HAP-1 (cell line): ENCODE measurements at regions not wholly inside any gene's neighbourhood (a gene's known extent, or its start where the extent isn't known, plus 50 kb on each side); places are given as distances from the start of the nearest gene placed in this dataset.

Source experiments
- DNase-seq, 2 experiments: peaks; one replicate each; pipeline ENCODE4 v3.0.0-alpha.2; 2016 to 2020; ENCODE audit warnings: low spot score in 2 of 2
- H3K27me3 ChIP-seq: fragments of 250-450 bp; sonication (Bioruptor Pico); 2 replicates; pipeline ENCODE4 v1.5.1; 2020; ENCODE audit warnings: low read depth, mild to moderate bottlenecking, moderate library complexity
- H3K36me3 ChIP-seq: fragments of 250-450 bp; sonication (Bioruptor Pico); replicated peaks from 2 replicates; pipeline ENCODE4 v1.5.1; 2020; ENCODE audit warnings: mild to moderate bottlenecking
- H3K4me1 ChIP-seq: fragments of 250-450 bp; sonication (Bioruptor Pico); 2 replicates; pipeline ENCODE4 v1.5.1; 2020; ENCODE audit warnings: mild to moderate bottlenecking
- H3K4me3 ChIP-seq: fragments of 250-450 bp; sonication (Bioruptor Pico); 2 replicates; pipeline ENCODE4 v1.5.1; 2020; ENCODE audit warnings: mild to moderate bottlenecking, moderate library complexity
- H3K9me3 ChIP-seq: fragments of 250-450 bp; sonication (Bioruptor Pico); 2 replicates; pipeline ENCODE4 v1.5.1; 2020; ENCODE audit warnings: mild to moderate bottlenecking, moderate library complexity
- in situ Hi-C: fragments of 300-500 bp; cut with MboI; formaldehyde crosslinking; loops from 3 replicates; pipeline ENCODE4 v1.14.3; 2020; ENCODE audit warnings: low sequenced_read_pairs, inconsistent platforms, mixed read lengths

DNA sequence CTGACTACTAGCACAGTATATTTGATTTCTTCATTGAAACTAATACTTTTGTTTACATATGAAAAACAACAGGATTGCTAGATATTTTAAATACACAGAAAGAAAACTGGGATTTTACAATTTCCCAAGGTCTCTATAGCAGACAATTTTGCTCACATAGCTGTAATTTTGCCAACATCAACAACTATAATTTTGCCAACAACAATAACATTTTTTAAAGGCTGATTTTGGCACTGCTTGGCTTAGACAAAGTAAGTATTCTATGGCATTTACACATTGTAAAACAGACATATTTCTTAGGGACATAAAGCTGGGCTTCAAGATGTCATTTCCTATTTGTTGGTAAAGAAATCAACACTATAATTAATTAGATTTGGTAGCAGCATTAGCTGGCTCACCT lies 922.1 kb downstream of the RAB28 start:
- Histone ChIP-seq H3K27me3 (no peaks in the 10 kb centered on the region), H3K36me3 (no peaks in the 10 kb centered on the region), H3K4me1 (no peaks in the 10 kb centered on the region), H3K9me3 (no peaks in the 10 kb centered on the region), H3K4me3 (no peak overlapping the region)
- in situ Hi-C loops: no loop called here
- no peak for DNase-seq

DNA sequence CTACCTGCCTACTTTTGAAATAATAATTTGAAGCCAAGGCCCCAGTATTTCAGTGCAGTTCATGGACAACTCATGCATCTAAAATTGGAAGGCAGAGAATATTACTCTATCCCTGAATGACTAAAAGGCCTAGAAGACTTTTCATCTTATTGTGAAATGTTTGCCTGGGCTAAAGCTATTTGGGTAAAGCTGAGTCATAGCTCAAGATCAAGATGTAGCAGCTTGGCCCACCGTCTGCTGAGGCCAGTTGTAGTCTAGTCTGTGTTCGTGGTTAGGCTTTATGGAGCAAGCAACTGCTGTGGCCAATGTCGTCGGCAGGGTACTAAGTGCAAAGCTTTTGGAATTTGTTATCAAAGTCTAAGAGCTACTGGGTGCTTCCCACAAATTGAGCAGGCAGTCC lies 929.1 kb downstream of the RAB28 start:
- in situ Hi-C loops: no loop called here
- no peak for DNase-seq
- H3K36me3 ChIP-seq: no peaks in the 10 kb centered on the region
- H3K9me3 ChIP-seq: no peaks in the 10 kb centered on the region
- no peaks in the 10 kb centered on the region for H3K27me3 ChIP-seq
- H3K4me1 ChIP-seq: no peaks in the 10 kb centered on the region
- H3K4me3 ChIP-seq: no peak overlapping the region

DNA sequence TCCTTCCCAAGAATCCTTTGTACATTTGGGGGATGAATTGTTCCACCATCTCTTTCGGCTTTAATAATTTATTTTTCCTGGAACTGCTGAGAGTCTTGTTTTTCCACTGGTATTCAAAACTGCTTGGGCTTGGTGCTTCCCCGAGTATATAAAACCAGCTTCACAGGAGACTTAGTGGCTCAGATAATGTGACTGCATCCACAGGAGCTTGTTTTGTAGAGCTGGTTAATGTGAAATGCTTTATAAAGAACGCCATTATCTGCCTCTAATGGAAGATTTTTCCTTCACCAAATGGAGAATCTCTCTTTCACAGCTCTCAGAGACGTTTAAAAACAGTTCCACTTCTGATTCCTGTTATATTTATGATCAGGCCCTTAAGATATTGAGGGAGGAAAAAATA lies 935.5 kb downstream of the RAB28 start:
- Histone ChIP-seq H3K9me3 (no peaks in the 10 kb centered on the region), H3K4me1 (no peaks in the 10 kb centered on the region), H3K36me3 (no peaks in the 10 kb centered on the region), H3K27me3 (no peaks in the 10 kb centered on the region), H3K4me3 (no peak overlapping the region)
- no peak for DNase-seq
- in situ Hi-C loops: no loop called here

DNA sequence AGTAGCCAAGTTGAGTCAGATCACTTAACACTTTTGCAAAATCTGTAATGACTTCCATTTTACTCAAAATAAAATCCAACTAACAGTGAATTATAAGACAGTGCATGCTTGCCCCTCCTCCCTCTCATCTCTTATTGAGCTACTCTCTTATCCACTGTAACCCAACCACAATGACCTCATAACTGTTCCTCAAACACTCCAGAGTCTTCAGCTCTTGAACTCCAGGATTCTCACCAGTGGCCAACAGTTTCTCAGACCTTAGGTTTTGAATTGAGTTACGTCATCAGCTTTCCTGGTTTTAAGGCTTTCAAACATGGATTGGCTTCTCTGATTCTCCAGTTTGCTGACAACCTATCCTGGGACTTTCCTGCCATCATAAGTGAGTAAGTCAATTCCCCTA lies 938.3 kb downstream of the RAB28 start:
- no peak for DNase-seq
- Histone ChIP-seq H3K4me1 (no peaks in the 10 kb centered on the region), H3K4me3 (no peak overlapping the region), H3K9me3 (no peaks in the 10 kb centered on the region), H3K36me3 (no peaks in the 10 kb centered on the region), H3K27me3 (no peaks in the 10 kb centered on the region)
- in situ Hi-C loops: no loop called here

DNA sequence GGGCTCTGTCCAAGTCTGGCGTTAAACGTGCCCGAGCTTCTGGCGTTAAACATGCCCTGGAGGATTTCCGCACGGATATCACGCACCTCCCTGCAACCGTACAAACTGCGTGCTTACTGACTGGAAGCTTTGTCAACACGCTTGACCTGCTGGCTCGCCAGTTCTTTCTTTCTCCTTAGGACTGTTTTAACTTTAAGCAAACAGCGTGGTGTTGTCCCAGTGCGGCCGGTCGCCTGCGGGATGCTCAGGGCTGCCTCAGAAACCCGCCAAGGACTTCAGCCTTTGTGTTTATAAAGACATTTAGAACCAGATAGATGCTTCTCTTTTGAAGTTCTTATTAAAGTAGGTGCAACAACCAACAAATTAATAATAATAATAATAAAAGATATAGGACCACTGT lies 946.0 kb downstream of the RAB28 start:
- in situ Hi-C loops: no loop called here
- Histone ChIP-seq H3K27me3 (no peaks in the 10 kb centered on the region), H3K4me1 (no peaks in the 10 kb centered on the region), H3K36me3 (no peaks in the 10 kb centered on the region), H3K9me3 (no peaks in the 10 kb centered on the region), H3K4me3 (no peak overlapping the region)
- DNase-seq: no peak

DNA sequence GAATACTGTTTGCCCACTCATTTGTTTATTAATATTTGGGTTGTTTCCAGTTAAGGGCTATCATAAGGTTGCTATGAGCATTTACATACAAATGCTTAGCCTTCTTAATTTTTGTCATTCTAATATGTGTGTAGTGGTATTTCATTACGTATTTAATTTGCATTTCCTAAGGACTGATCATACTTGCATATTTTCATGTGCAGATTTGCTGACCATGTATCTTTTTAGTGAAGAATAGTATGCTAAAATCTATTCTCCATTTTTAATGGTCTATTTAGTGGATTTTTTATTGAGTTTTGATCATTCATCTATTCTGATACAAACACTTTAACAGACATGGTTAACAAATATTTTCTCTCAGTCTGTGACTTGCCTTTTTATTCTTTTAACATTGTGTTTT lies 949.5 kb downstream of the RAB28 start:
- no peak for DNase-seq

DNA sequence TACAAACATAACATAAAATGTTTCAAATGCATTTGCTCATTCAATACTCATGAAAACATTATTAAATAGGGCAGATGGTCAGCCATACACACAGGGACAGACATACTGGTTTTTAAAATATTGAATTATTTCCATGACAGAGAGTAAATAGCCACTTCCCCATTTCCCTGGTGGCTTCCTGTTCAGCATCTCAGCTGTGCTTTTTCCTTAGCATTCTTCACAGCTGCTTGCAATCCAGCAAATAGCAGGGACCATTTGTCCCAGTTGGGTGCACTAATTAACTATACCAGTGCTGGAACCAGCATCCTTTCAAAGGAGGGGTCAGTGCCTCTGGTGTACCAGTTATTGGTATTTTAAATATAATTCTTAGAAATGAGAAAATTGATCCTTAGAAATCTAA lies 964.7 kb downstream of the RAB28 start:
- no peak for DNase-seq
- Histone ChIP-seq H3K4me3 (no peak overlapping the region), H3K27me3 (no peaks in the 10 kb centered on the region), H3K9me3 (no peaks in the 10 kb centered on the region), H3K4me1 (no peaks in the 10 kb centered on the region), H3K36me3 (no peaks in the 10 kb centered on the region)
- in situ Hi-C loops: no loop called here

More for the DNA sequence above, 949.5 kb downstream of the RAB28 start:
- no peaks in the 10 kb centered on the region for H3K27me3 ChIP-seq
- H3K36me3 ChIP-seq: no peaks in the 10 kb centered on the region
- no peak overlapping the region for H3K4me3 ChIP-seq
- in situ Hi-C loops: no loop called here
- no peaks in the 10 kb centered on the region for H3K9me3 ChIP-seq
- no peaks in the 10 kb centered on the region for H3K4me1 ChIP-seq

DNA sequence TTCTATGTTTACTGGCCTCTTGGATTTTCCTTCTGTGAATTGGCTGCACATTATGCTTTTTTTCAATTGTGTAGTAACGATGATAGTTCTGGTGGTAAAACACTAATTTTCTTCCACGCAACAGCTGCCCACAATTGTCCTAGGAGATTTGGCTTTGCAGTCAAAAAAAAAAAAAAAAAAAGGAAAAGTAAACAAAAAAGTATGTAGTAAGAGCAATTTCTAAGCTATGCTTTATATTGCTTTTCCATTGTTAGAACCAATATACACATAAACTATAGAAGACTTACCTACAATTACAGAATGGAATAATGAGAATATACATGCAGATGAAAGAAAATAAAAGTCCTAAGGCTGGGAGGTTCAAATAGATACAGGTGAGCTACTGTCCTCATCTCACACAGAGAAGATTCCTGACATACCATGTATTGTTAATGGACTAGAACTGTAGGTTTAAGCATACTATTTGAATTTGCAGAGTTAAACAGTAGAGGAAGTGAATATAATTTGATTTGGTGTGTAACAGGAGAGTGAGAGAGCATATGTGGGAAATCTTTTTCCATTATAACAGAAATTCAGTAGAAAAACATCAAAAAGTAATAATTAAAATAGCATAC lies 976.2 kb downstream of the RAB28 start:
- in situ Hi-C loops: no loop called here
- Histone ChIP-seq H3K4me1 (no peaks in the 10 kb centered on the region), H3K36me3 (no peaks in the 10 kb centered on the region), H3K9me3 (no peaks in the 10 kb centered on the region), H3K4me3 (no peak overlapping the region), H3K27me3 (no peaks in the 10 kb centered on the region)
- no peak for DNase-seq

DNA sequence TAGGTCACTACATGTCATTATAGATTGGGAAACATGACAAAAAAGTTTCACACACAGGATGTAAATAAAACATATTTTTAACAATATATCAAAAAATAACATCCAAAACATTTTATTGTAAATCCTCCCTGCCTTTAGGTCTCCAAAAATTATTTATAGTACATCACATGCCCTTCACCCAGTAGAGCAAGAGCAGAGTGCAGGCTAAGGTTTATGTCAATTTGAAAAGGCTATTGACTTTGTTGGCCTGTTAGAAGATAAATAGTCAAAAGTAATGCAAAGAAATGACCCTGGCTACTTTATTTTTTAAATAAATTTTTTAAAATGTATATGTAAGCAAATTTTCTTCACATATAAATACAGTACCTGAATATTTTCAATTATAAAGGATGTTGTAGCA lies 983.7 kb downstream of the RAB28 start:
- in situ Hi-C loops: no loop called here
- no peak for DNase-seq
- Histone ChIP-seq H3K4me3 (no peak overlapping the region), H3K27me3 (no peaks in the 10 kb centered on the region), H3K9me3 (no peaks in the 10 kb centered on the region), H3K36me3 (no peaks in the 10 kb centered on the region), H3K4me1 (no peaks in the 10 kb centered on the region)

DNA sequence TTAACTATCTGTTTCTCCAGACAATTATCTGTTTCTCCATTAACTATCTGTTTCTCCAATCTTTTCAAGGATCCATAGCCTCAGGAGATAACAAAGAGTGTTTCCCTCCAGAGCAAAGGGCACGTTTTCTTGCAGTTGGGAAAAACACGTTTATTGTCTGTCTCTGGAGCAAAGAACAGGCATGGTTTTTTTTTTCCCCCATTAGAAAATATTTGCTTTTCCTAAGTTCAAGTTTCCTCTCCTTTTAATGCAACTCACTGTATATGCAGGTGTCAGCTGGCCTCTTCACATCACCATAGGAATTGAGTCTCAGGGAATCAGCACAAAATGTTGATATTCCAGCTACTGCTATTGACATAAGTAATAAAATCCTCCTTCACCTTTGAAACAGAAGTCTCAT lies 984.4 kb downstream of the RAB28 start:
- Histone ChIP-seq H3K9me3 (no peaks in the 10 kb centered on the region), H3K27me3 (no peaks in the 10 kb centered on the region), H3K4me1 (no peaks in the 10 kb centered on the region), H3K36me3 (no peaks in the 10 kb centered on the region), H3K4me3 (no peak overlapping the region)
- in situ Hi-C loops: no loop called here
- no peak for DNase-seq

DNA sequence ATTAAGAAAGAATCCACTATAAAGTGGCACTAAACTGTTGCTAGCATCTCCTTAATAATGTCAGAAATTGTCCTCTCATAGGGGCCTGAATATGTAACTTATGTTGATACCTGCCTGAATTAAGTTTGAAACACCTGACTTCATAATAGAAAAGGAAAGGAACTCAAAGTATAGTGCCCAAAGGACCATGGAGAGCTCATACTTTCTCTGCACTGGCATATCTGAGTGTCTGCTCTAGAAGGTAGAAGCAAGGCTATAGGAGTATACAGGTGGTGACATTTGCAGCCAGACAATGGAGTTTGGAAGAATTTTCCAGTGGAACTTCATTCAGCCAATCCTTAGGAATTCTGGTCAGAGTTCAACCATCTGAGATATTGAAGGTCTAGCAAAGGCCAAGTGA lies 988.9 kb downstream of the RAB28 start:
- Histone ChIP-seq H3K27me3 (no peaks in the 10 kb centered on the region), H3K4me3 (no peak overlapping the region), H3K9me3 (no peaks in the 10 kb centered on the region), H3K36me3 (no peaks in the 10 kb centered on the region), H3K4me1 (no peaks in the 10 kb centered on the region)
- in situ Hi-C loops: no loop called here
- DNase-seq: no peak

DNA sequence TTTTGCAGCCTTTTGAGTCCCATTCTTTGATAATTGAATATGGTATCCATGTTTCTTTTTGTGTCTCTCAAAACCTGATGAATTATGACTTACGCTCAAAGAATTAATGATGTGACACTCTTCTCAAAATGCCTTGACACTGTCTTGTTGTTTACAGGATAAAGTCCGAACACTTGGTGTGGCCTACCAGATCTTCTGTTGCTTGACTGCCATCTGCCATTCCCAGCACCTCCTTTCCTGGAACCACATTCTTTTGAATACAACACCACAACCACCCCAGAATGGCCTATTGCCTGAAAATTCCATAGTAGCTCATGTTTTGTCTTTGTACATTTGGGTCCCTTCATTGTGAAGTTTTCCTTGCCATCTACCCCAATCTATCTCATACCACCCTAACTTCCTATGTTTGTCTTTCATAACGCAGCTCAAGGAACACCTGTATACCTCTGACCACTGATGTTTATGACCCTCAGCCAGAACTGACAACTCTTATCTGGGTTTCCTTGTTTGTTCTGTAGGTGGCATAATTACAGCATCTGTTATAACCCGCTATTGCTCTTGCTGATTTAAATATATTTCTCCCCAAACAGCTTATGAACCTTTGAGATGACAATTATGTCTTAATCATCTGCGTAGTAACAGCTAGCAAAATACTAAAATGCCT lies 991.3 kb downstream of the RAB28 start:
- Histone ChIP-seq H3K4me3 (no peak overlapping the region), H3K27me3 (no peaks in the 10 kb centered on the region), H3K36me3 (no peaks in the 10 kb centered on the region), H3K4me1 (no peaks in the 10 kb centered on the region), H3K9me3 (no peaks in the 10 kb centered on the region)
- in situ Hi-C loops: no loop called here
- no peak for DNase-seq

DNA sequence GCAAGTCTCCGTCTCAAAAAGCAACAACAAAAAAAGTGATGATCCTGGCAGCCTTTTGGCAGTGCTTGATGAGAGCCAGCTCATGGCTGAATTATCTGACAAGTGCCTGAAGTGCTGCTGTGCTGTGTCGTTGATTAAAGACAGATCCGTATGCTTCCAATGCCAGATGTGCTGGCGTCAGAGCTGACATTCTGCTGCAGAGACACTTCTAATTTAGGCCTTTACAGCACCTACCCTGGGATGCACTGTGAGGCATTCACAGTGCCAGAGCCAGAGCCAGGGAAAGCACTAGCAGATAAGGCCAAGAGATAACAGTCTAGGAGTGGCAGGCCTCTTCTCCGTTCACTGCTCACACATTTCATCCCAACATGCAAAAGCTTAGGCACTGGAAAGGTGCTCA lies 995.5 kb downstream of the RAB28 start:
- no peaks in the 10 kb centered on the region for H3K27me3 ChIP-seq
- no peak for DNase-seq
- H3K4me1 ChIP-seq: no peaks in the 10 kb centered on the region
- in situ Hi-C loops: no loop called here
- H3K9me3 ChIP-seq: no peaks in the 10 kb centered on the region
- H3K4me3 ChIP-seq: no peak overlapping the region
- H3K36me3 ChIP-seq: no peaks in the 10 kb centered on the region

DNA sequence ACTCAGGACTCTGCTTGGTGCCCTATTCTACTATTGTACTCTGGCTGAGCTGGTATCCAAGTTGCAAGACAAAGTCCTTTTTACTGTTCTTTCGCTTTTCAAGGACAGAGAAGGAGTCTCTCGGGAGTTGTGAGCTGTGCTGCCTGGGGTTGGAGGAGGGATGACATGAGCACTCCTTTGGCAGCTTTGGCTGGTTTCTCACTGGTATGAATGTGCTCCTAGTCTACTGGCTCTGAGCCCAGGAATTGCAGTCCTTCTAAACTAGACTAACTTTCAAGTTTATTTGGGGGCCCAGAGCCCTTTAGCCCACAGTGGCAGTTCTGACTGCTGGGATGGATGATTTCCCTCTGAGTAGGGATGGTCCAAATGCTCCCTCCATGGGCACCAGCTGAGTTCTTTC lies 997.1 kb downstream of the RAB28 start:
- in situ Hi-C loops: no loop called here
- H3K9me3 ChIP-seq: no peaks in the 10 kb centered on the region
- no peaks in the 10 kb centered on the region for H3K36me3 ChIP-seq
- no peaks in the 10 kb centered on the region for H3K27me3 ChIP-seq
- DNase-seq: no peak
- no peak overlapping the region for H3K4me3 ChIP-seq
- H3K4me1 ChIP-seq: no peaks in the 10 kb centered on the region

DNA sequence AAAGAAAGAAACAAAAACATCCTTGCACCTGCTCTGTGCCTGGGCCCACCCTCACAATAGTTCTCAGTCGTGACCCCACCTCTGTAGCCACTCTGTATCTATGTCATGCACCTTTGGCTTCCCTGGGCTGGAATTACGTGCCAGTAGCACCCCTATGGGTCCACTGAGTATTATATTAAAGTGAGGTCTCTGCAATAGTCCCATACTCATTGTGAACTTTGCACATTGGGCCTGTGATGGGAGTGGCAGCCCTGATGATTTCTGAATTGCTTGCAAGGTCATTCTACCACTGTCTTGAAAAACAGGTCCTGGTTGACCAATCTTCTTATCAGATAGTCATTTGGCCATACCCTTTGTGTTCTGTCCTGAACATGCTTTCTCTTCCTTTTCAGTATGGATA lies 1012.1 kb downstream of the RAB28 start:
- H3K4me3 ChIP-seq: no peak overlapping the region
- no peak for DNase-seq
- H3K9me3 ChIP-seq: no peaks in the 10 kb centered on the region
- H3K4me1 ChIP-seq: no peaks in the 10 kb centered on the region
- H3K36me3 ChIP-seq: no peaks in the 10 kb centered on the region
- in situ Hi-C loops: no loop called here
- no peaks in the 10 kb centered on the region for H3K27me3 ChIP-seq
